NCI-H1105 treated with DMSO at 0.1 percent for 48 hours (cell line): ENCODE measurements at regions not wholly inside any gene's neighbourhood (a gene's known extent, or its start where the extent isn't known, plus 50 kb on each side); places are given as distances from the start of the nearest gene placed in this dataset.

ENCODE experiments used
- DNase-seq: peaks from one replicate; lab custom pipeline; 2025; lab: John Stamatoyannopoulos, UW

- DNase-seq: no peak
Observed at GRCh38 chr20:48405909-48406308, 421.9 kb downstream of the PREX1 start.

GRCh38 chr20:48404598-48404997 is 423.2 kb downstream of the PREX1 start:
- DNase-seq: no peak

GRCh38 chr20:48403167-48403761 is 424.5 kb downstream of the PREX1 start:
- peak; percentile 84 for DNase-seq

GRCh38 chr20:48401359-48401758 is 426.4 kb downstream of the PREX1 start:
- no peak for DNase-seq

DNA sequence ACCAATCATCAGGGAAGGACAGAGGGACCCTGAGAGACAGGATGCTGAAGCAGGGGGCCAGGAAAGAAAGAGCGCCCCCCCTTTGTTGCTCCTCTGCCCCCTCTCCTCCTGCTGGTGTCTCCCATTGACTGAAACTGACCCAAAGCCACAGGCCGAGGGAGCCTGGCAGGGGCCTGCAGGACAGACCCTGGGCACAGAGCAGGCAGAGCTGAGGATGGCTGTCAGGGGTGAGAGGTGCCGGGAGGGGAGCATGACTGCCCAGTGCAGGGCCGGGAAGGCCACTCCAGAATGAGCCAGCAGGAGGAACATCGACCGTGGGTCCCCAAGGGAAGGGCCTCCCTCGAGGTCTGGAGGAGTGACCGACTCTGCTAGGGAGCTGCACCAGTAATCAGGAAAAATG is 427.8 kb downstream of the PREX1 start:
- no peak for DNase-seq

- no peak for DNase-seq
Observed at GRCh38 chr20:48398506-48399449, 429.0 kb downstream of the PREX1 start.

GRCh38 chr20:48396981-48397861 is 430.6 kb downstream of the PREX1 start:
- peak; percentile 72 for DNase-seq

DNA sequence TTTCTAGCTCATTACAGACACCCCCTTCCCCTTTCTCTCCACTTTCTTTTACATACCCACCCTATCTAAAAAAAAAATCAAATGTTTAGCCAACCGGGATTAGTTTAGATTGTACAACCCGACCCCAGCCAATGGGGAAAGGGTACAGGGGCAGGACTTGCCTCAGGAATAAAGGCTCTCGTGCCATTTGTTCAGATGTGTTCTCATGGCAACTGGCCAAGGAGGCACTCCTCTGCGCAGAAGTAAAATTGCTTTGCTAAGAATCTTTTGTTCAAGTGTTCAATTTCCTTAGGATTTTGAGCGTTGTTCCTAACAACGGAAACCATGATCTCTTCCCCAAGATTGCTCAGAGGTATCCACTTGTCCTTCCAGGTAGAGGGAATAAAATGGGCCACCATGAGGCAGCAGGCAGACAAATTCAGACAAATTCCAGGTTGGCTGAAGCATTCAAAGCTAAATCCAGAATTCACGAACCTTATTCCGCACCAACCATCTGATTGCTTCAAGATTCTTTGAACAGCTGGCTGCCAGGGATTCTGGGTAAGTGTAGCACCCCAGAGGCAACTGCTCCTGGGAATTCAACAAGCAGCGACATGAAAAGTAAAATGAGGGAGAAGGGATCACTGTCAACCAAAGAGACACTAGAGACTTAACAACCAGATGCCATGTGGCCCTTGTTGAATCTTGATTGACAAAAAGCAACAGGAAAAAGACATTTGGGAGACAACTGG is 431.8 kb downstream of the PREX1 start:
- DNase-seq: no peak

DNA sequence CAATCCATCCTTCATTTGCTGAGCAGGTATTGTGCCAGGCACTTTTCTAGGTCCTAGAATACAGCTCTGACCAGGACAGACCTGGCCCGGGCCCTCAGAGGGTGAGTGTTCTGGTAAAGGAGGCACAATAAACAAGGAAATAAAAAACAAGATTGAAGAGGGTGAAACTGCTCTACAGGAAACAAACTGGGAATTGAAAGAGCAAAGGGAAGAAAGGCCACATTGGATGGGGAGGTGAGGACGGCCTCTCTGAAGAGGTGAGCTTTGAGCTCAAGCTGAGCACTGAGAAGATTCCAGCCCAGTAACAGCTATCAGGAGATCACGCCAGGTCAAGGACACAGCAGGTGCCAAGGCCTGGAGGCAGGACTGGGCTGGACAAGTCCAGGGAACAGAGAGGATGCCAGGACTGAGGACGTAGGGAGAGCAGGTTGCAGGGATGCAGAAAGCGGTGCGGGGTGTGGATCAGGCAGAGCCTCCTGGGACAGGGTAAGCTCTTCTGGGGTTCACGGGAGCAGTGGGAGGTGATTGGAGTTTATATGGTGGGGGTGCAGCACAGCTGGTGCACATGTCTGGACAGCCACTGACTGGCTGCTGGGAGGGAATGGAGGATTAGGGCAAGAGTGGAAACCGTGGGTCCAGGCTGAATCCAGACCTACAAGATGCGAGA is 433.3 kb downstream of the PREX1 start:
- no peak for DNase-seq

GRCh38 chr20:48393737-48394314 is 434.0 kb downstream of the PREX1 start:
- no peak for DNase-seq

- DNase-seq: no peak
Observed at GRCh38 chr20:48393311-48393685, 434.5 kb downstream of the PREX1 start.

GRCh38 chr20:48392407-48393310 is 435.1 kb downstream of the PREX1 start:
- no peak for DNase-seq

GRCh38 chr20:48390981-48391380 is 436.8 kb downstream of the PREX1 start:
- no peak for DNase-seq

DNA sequence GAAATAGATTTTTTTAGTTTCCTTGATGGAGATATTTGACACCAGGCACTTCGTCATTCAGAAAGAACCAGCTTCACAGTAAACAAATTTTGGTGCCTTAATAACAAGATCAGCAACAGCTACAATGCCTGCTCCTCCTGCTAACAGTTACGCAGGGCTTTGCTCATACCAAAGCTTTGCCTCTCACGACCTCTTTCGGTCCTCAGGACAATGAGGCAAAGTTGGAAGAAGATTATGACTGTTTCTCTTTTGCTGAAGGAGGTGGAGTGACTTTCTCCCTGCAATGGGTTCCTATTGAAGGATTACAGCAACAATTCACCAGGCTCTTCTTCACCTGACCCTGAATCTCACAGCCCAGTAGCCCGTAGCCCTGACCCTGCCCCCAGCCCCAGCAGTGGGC is 440.1 kb downstream of the PREX1 start:
- no peak for DNase-seq

DNA sequence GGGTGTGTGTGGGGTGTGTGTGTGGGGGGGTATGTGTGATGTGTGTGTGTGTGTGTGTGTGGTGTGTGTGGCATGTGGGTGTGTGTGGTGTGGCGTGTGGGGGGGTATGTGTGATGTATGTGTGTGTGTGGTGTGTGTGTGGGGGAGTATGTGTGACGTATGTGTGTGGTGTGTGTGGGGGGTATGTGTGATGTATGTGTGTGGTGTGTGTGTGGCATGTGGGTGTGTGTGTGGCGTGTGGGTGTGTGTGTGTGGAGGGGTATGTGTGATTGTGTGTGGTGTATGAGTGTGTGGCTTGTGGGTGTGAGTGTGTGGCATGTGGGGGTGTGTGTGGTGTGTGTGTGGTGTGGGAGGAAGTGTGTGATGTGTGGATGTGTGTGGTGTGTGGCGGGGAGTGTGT is 442.3 kb downstream of the PREX1 start:
- DNase-seq: no peak

- no peak for DNase-seq
Observed at GRCh38 chr20:48385114-48385513, 442.7 kb downstream of the PREX1 start.

DNA sequence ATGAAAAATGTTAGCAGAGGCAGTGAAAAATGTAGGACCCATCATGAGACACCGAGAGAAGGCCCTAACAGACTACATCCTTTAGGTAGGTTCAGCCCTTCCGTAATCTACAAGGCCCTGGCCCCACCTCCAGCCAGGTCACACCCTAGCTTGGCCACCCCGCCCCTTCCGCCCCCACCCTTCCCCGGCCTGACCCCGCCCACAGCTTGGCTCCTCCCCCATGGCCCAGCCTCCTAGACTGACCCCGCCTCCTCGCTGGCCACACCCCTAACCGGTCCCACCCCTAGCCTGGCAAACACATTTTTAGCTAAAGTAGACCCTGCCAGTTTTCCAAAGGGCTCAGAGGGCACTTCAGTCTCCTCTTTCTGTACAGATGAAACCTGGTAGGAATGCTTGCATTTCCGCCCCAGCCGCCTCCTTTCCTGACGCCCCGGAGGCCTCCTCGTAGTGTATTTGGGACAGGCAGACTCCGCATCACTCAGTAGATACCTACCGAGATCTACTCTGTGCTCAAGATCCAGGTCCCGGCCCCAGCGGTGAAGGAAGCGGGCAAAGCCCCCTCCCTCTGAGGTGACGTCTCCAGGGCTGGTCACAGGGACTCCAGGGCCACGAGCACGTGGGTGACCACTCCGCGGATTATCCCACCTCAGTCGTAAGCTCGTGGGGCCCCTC is 443.5 kb downstream of the PREX1 start:
- DNase-seq: no peak

GRCh38 chr20:48383252-48383651 is 444.5 kb downstream of the PREX1 start:
- no peak for DNase-seq

DNA sequence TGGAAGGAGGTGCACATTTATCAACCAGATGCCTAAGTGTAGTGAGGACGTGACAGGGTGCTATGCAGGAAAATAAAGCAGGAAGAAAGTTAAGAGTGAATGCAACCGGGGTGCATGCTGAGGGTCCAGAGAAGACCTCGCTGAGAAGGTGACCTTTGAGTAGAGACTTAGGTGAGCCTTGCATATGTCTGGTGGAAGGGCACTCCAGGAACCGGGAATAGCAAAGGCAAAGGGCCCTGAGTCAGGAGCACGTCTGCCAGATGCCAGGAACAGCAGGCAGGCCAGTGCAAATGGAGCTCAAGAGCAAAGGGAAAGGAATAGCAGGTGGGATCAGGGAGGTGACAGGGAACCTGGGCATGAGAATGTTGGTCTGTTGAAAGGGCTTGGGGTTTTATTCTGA is 445.5 kb downstream of the PREX1 start:
- no peak for DNase-seq
